HG03354 (cell line): ENCODE measurements at regions not wholly inside any gene's neighbourhood (a gene's known extent, or its start where the extent isn't known, plus 50 kb on each side); places are given as distances from the start of the nearest gene placed in this dataset.
"Not testable (repeated sequence)": the region's sequence is repeated elsewhere in the genome, so short reads cannot be mapped to it uniquely, and the experiment has no call there.

Experiments used
- ATAC-seq: cut with Tn5 transposase; IDR thresholded peaks from one replicate; pipeline ENCODE4 v1.9.1; 2021; ENCODE audit warnings: mild to moderate bottlenecking; ENCODE audit not compliant: unreplicated experiment, poor library complexity, severe bottlenecking

GRCh38 chr15:84151205-84151931 lies 84.2 kb upstream of the GOLGA6L4 start:
- ATAC-seq, result no peak

GRCh38 chr15:84152381-84152979 lies 83.1 kb upstream of the GOLGA6L4 start:
- not testable (repeated sequence) for ATAC-seq

- not testable (repeated sequence) for ATAC-seq
These were observed 81.9 kb upstream of the GOLGA6L4 start for GRCh38 chr15:84153655-84154140.

- ATAC-seq, result not testable (repeated sequence)
These were observed 81.3 kb upstream of the GOLGA6L4 start for GRCh38 chr15:84154314-84154713.

- ATAC-seq, result not testable (repeated sequence)
These were observed 80.8 kb upstream of the GOLGA6L4 start for GRCh38 chr15:84154787-84155186.

- ATAC-seq, result not testable (repeated sequence)
These were observed 79.6 kb upstream of the GOLGA6L4 start for GRCh38 chr15:84155792-84156587.

DNA sequence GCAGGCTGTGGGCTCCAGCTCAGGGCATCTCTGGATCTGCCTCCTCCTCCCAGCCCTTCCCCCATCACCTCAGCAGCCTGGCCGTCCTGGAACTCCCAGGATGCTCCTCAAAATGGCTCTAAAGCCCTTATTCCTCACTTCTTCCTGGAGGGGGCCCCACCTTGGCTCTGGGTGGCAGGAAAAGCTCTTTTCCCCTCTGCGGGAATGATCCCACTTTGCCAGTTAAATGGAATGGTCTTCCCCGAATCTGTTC lies 79.1 kb upstream of the GOLGA6L4 start:
- ATAC-seq, result not testable (repeated sequence)

DNA sequence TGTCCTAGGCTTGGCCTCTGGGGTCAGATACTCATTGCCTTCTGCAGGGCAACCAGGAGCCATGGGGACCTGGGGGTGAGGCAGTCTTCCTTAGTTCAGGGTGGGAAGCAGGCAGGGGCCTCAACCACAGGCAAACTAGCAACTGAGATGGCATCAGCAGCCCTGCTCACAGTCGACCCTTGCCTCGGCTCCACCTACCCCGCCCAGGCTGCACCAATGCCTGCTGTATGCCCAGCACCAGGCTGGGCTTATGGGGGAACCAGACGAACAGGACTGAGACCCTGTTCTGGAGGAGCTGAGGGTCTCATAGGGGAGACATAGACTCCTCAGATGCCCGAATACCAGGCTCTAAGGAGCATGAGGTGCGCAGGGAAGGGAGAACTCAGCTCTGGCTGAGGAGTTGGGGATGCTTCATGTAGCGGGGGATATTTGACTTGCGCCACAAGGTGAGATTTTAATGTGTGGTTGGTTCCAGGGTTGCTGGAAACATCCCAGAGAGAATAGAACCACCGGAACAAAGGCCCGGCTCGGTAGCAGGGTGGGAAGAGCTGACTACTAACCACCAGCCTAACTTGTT lies 78.4 kb upstream of the GOLGA6L4 start:
- ATAC-seq, result not testable (repeated sequence)

DNA sequence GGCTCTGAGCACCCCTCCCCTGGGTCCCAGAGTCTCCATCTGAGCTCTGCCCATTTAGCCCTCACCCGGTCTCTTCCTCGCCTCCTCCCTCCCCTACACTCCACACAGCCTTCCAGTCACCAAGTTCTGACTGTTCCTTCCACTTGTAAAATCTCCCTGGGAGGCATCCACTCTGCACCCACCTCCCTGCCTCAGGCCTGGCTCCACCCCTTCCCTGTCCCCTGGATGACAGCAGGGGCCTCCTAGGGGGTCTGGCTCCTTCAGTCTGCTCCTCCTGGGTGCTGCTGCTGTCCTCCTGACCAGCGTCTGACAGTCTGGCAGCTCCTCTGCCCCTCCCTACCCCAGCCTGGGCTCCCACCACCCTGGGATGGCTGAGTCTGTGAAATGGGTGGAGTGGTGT lies 77.7 kb upstream of the GOLGA6L4 start:
- ATAC-seq, result not testable (repeated sequence)

DNA sequence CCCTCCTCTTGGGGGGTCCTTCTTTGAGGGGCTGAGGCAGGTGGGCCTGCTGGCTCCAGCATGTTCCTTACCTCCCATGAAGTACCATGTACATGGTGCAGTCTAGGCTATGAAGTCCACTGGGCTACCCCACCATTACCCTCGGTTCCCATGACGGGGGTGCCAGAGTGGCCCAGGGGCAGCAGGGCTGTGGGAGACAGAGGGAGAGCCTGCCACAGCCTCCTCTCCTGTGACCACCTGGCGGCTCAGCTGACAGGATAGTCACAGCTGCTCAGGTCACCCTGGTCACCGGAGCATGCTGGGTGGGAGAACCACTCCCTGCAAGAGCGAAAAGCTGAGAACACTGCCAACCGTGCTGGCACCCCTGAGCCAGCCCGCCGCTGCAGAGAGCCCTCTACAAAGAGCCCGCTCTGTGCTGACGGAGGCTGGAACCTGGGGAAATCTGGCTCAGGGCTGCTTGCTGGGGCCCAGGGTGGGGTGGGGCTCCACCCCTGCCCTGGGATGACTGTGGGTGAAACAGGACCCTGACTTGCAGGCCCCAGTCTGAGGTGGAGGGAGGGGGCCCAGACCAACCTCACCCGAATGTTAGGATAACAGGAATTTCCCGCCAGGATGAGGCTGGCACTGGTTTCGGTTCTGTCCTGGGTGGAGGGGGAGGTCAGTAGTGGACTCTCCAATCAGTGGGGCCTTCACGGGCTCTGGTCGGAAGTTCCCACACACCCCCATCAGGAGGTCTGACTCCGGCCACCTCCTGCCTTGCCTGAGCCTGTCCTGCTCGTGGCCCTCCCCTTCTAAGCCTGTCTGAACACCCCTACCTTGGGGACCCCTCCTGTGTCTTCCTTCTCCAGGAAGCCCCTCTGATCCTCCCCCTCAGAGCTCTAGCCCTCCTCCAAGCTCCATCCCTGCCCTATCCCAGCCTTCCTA lies 76.0 kb upstream of the GOLGA6L4 start:
- not testable (repeated sequence) for ATAC-seq

GRCh38 chr15:84164423-84165292 lies 70.9 kb upstream of the GOLGA6L4 start:
- ATAC-seq, result not testable (repeated sequence)

- ATAC-seq, result not testable (repeated sequence)
These were observed 65.5 kb upstream of the GOLGA6L4 start for GRCh38 chr15:84170029-84170428.

DNA sequence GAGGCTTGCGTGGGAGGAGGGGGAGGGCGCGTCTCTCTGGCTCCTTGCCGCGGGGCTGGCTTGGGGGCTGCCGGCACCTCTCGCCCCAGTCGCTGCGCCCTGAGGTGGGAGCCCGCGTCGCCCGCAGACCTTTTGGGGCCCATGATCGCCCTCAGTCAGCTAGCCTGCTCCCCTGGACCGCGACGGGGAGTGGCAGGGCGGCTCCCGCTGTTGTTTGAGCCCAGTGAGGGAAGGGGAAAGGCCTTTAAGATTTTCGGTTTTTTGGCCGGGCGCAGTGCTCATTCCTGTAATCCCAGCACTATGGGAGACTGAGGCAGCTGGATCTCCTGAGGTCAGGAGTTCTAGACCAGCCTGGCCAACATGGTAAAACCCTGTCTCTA lies 62.4 kb upstream of the GOLGA6L4 start:
- not testable (repeated sequence) for ATAC-seq
